ENCODE measurements at regions not wholly inside any gene's neighbourhood (a gene's known extent, or its start where the extent isn't known, plus 50 kb on each side); places are given as distances from the start of the nearest gene placed in this dataset.

GRCh38 chr3:124444075-124444474 is 286.2 kb upstream of the UMPS start (continued):
- TF ChIP-seq, protein P1, sequence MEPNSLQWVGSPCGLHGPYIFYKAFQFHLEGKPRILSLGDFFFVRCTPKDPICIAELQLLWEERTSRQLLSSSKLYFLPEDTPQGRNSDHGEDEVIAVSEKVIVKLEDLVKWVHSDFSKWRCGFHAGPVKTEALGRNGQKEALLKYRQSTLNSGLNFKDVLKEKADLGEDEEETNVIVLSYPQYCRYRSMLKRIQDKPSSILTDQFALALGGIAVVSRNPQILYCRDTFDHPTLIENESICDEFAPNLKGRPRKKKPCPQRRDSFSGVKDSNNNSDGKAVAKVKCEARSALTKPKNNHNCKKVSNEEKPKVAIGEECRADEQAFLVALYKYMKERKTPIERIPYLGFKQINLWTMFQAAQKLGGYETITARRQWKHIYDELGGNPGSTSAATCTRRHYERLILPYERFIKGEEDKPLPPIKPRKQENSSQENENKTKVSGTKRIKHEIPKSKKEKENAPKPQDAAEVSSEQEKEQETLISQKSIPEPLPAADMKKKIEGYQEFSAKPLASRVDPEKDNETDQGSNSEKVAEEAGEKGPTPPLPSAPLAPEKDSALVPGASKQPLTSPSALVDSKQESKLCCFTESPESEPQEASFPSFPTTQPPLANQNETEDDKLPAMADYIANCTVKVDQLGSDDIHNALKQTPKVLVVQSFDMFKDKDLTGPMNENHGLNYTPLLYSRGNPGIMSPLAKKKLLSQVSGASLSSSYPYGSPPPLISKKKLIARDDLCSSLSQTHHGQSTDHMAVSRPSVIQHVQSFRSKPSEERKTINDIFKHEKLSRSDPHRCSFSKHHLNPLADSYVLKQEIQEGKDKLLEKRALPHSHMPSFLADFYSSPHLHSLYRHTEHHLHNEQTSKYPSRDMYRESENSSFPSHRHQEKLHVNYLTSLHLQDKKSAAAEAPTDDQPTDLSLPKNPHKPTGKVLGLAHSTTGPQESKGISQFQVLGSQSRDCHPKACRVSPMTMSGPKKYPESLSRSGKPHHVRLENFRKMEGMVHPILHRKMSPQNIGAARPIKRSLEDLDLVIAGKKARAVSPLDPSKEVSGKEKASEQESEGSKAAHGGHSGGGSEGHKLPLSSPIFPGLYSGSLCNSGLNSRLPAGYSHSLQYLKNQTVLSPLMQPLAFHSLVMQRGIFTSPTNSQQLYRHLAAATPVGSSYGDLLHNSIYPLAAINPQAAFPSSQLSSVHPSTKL (CRISPR knock-in tag; IDR thresholded peaks at IDR 0.05): no peak
- TF ChIP-seq ZNF576 (CRISPR knock-in tag; IDR thresholded peaks at IDR 0.05) (no peak), SNRNP70 (IDR thresholded peaks at IDR 0.05; ENCODE audit: low read depth, low read length) (no peak), ZIK1 (CRISPR knock-in tag; IDR thresholded peaks at IDR 0.05; ENCODE audit: borderline replicate concordance, low read depth) (no peak), ZNF562 (CRISPR knock-in tag; IDR thresholded peaks at IDR 0.05; ENCODE audit: borderline replicate concordance) (no peak), ZFX (CRISPR knock-in tag; IDR thresholded peaks at IDR 0.05; ENCODE audit: low read depth) (no peak), GTF3A (CRISPR knock-in tag; conservative IDR thresholded peaks at IDR 0.05) (no peak), ZNF761 (CRISPR knock-in tag; conservative IDR thresholded peaks at IDR 0.05) (no peak)
- TF ChIP-seq, protein P2, sequence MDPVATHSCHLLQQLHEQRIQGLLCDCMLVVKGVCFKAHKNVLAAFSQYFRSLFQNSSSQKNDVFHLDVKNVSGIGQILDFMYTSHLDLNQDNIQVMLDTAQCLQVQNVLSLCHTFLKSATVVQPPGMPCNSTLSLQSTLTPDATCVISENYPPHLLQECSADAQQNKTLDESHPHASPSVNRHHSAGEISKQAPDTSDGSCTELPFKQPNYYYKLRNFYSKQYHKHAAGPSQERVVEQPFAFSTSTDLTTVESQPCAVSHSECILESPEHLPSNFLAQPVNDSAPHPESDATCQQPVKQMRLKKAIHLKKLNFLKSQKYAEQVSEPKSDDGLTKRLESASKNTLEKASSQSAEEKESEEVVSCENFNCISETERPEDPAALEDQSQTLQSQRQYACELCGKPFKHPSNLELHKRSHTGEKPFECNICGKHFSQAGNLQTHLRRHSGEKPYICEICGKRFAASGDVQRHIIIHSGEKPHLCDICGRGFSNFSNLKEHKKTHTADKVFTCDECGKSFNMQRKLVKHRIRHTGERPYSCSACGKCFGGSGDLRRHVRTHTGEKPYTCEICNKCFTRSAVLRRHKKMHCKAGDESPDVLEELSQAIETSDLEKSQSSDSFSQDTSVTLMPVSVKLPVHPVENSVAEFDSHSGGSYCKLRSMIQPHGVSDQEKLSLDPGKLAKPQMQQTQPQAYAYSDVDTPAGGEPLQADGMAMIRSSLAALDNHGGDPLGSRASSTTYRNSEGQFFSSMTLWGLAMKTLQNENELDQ (CRISPR knock-in tag; IDR thresholded peaks at IDR 0.05; ENCODE audit: borderline replicate concordance): no peak

All from HepG2 (cell line).